SK-N-SH (cell line): ENCODE measurements at regions not wholly inside any gene's neighbourhood (a gene's known extent, or its start where the extent isn't known, plus 50 kb on each side); places are given as distances from the start of the nearest gene placed in this dataset.

ENCODE experiments used
- CTCF ChIA-PET: fragments of 300-600, 350-600 bp; formaldehyde crosslinking; extraction: SDS; loops from one replicate; lab custom pipeline; 2021; lab: Yijun Ruan, JAX
- POLR2A ChIA-PET: fragments of 350-600 bp; sonication (Branson Sonifier 250); formaldehyde crosslinking; extraction: SDS; loops from one replicate; lab custom pipeline; 2020; ENCODE audit warnings: antibody characterized with exemption, inconsistent platforms; lab: Yijun Ruan, JAX
- DNase-seq: peaks from one replicate; pipeline ENCODE4 v3.0.0; 2012
- H2AFZ ChIP-seq: fragments of 200-600 bp; sonication (generic); 2 replicates; pipeline ENCODE4 v1.8.1; 2016; ENCODE audit warnings: antibody characterized with exemption, mild to moderate bottlenecking, low read depth
- H3F3A ChIP-seq: fragments of 200-600 bp; sonication (generic); replicated peaks from 2 replicates; pipeline ENCODE3; 2016; ENCODE audit warnings: antibody characterized with exemption, mild to moderate bottlenecking; ENCODE audit not compliant: insufficient read depth
- H3K27ac ChIP-seq, 2 experiments: fragments of 200-500 bp in 1 of 2; fragments of 200-600 bp in 1 of 2; sonication (Bioruptor generic) in 1 of 2; sonication (generic), shearing (Covaris generic) in 1 of 2; 2 replicates each; pipeline versions ENCODE4 v1.5.1 to v1.6.1; 2014 to 2016; ENCODE audit warnings: low read depth in 2 of 2, inconsistent platforms in 1 of 2, low read length in 1 of 2, mild to moderate bottlenecking in 1 of 2, mixed read lengths in 1 of 2
- H3K27me3 ChIP-seq: fragments of 200-600 bp; sonication (generic), shearing (Covaris generic); 2 replicates; pipeline ENCODE4 v1.6.1; 2016; ENCODE audit warnings: mixed run types; ENCODE audit not compliant: insufficient read depth
- H3K36me3 ChIP-seq, 2 experiments: fragments of 200-500 bp in 1 of 2; fragments of 200-600 bp in 1 of 2; sonication (Bioruptor generic) in 1 of 2; sonication (generic) in 1 of 2; replicated peaks in 1 of 2; 2 replicates each; pipeline versions ENCODE3 to v1.5.1; 2014 to 2016; ENCODE audit warnings: low read length in 1 of 2, mild to moderate bottlenecking in 1 of 2; ENCODE audit not compliant: insufficient read depth in 2 of 2, control insufficient read depth in 1 of 2
- H3K4me1 ChIP-seq, 2 experiments: fragments of 200-500 bp in 1 of 2; fragments of 200-600 bp in 1 of 2; sonication (Bioruptor generic) in 1 of 2; sonication (generic), shearing (Covaris generic) in 1 of 2; 2 replicates each; pipeline versions ENCODE4 v1.5.1 to v1.6.1; 2014 to 2016; ENCODE audit warnings: low read depth in 1 of 2, low read length in 1 of 2, mixed run types in 1 of 2; ENCODE audit not compliant: insufficient read depth in 2 of 2, control insufficient read depth in 1 of 2
- H3K4me2 ChIP-seq: fragments of 200-600 bp; sonication (generic), shearing (Covaris generic); 2 replicates; pipeline ENCODE4 v1.6.1; 2017; ENCODE audit warnings: mixed run types
- H3K4me3 ChIP-seq, 2 experiments: fragments of 200-500 bp in 1 of 2; fragments of 200-600 bp in 1 of 2; sonication (Bioruptor generic) in 1 of 2; sonication (generic), shearing (Covaris generic) in 1 of 2; 2 replicates each; pipeline versions ENCODE4 v1.5.1 to v1.8.1; 2014 to 2016; ENCODE audit warnings: low read depth in 2 of 2, inconsistent platforms in 1 of 2, low read length in 1 of 2, mild to moderate bottlenecking in 1 of 2, mixed read lengths in 1 of 2, moderate library complexity in 1 of 2
- H3K79me2 ChIP-seq: fragments of 200-600 bp; sonication (generic); 2 replicates; pipeline ENCODE4 v1.8.1; 2017; ENCODE audit warnings: mild to moderate bottlenecking; ENCODE audit not compliant: insufficient read depth
- H3K9ac ChIP-seq: fragments of 200-600 bp; sonication (generic); 2 replicates; pipeline ENCODE4 v1.6.1; 2017; ENCODE audit warnings: mixed run types
- H3K9me2 ChIP-seq: fragments of 200-600 bp; sonication (generic); 2 replicates; pipeline ENCODE4 v1.6.1; 2017; ENCODE audit warnings: mixed run types
- H3K9me3 ChIP-seq: fragments of 200-600 bp; sonication (generic); 2 replicates; pipeline ENCODE4 v1.6.1; 2017; ENCODE audit warnings: mixed run types, mild to moderate bottlenecking, moderate library complexity
- H4K20me1 ChIP-seq: fragments of 200-600 bp; sonication (generic); 2 replicates; pipeline ENCODE4 v1.6.1; 2017; ENCODE audit warnings: mild to moderate bottlenecking, mixed run types; ENCODE audit not compliant: insufficient read depth
- EP300 ChIP-seq, 2 experiments: IDR thresholded peaks; 2 replicates each; pipeline versions ENCODE4 v1.4.0 to v1.6.1; 2012; ENCODE audit warnings: borderline replicate concordance in 1 of 2, low read depth in 1 of 2, low read length in 1 of 2
- FOSL2 ChIP-seq: IDR thresholded peaks from 2 replicates; pipeline ENCODE4 v1.4.0; 2012; ENCODE audit warnings: low read depth, mild to moderate bottlenecking, moderate library complexity, borderline replicate concordance
- FOXJ3 ChIP-seq: sonication (generic); formaldehyde crosslinking; IDR thresholded peaks from 2 replicates; pipeline ENCODE4 v1.5.1; 2020; ENCODE audit warnings: mild to moderate bottlenecking, missing genetic modification reagents
- GATA2 ChIP-seq: sonication (generic); formaldehyde crosslinking; IDR thresholded peaks from 2 replicates; pipeline ENCODE4 v1.5.0; 2020; ENCODE audit warnings: mild to moderate bottlenecking, missing genetic modification reagents
- JUND ChIP-seq: IDR thresholded peaks from 2 replicates; pipeline ENCODE4 v1.4.0; 2012
- MXI1 ChIP-seq: IDR thresholded peaks from 2 replicates; pipeline ENCODE4 v1.6.1; 2012; ENCODE audit warnings: mild to moderate bottlenecking, low read depth, low read length, improper control_type of control experiment
- NFIC ChIP-seq: IDR thresholded peaks from 2 replicates; pipeline ENCODE4 v1.4.0; 2012; ENCODE audit warnings: borderline replicate concordance
- NRF1 ChIP-seq: IDR thresholded peaks from 2 replicates; pipeline ENCODE4 v1.6.1; 2012; ENCODE audit warnings: low read depth, mild to moderate bottlenecking, low read length
- RCOR1 ChIP-seq: fragments of 150-350 bp; IDR thresholded peaks from 2 replicates; pipeline ENCODE4 v1.6.1; 2017; ENCODE audit warnings: antibody characterized with exemption, low read length
- RXRA ChIP-seq: IDR thresholded peaks from 2 replicates; pipeline ENCODE4 v1.4.0; 2012; ENCODE audit warnings: low read depth, mild to moderate bottlenecking, borderline replicate concordance
- TCF12 ChIP-seq: IDR thresholded peaks from 2 replicates; pipeline ENCODE4 v1.4.0; 2012
- YY1 ChIP-seq: IDR thresholded peaks from 2 replicates; pipeline ENCODE4 v1.4.0; 2012; ENCODE audit warnings: low read depth, mild to moderate bottlenecking
- WGBS: methylation state at CpG from one replicate; pipeline ENCODE4 v1.1.6; 2017; ENCODE audit warnings: low lambda C conversion rate; 5-methylcytosine and 5-hydroxymethylcytosine counted together
- TF ChIP-seq, protein P1 (sequence below): IDR thresholded peaks from 2 replicates; pipeline ENCODE4 v1.4.0; 2012; ENCODE audit warnings: low read depth
- TF ChIP-seq, protein P2 (sequence below): fragments of 150-350 bp; IDR thresholded peaks from 2 replicates; pipeline ENCODE4 v1.6.1; 2017; ENCODE audit warnings: antibody characterized with exemption, low read length, low read depth, borderline replicate concordance
- TF ChIP-seq, protein P3 (sequence below): IDR thresholded peaks from 2 replicates; pipeline ENCODE4 v1.4.0; 2012; ENCODE audit warnings: low read depth, borderline replicate concordance
- TF ChIP-seq, protein P4 (sequence below): IDR thresholded peaks from 2 replicates; pipeline ENCODE4; 2012

DNA sequence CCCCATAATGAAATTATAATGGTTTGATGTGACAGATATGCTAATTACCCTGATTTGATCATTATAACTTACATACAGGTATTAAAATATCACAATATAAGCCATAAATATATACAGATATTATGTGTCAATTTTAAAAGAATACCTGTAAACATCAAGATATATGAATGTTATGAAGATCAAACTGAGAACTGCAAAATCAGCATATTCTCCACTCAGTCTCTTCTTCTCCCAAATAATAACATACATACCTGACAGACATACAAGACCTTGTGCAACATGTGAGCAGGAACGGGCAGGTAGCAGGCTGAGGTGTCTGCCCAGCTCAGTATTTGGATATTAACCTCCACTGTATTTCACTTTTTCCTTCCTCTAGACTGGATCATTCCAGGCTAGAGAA is 547.2 kb downstream of the UQCRFS1 start (continued):
- TF ChIP-seq RCOR1, result no peak
- TF ChIP-seq, protein P1, sequence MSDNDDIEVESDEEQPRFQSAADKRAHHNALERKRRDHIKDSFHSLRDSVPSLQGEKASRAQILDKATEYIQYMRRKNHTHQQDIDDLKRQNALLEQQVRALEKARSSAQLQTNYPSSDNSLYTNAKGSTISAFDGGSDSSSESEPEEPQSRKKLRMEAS, result no peak
- TF ChIP-seq NFIC, result no peak
- no peak for TF ChIP-seq RXRA
- TF ChIP-seq NRF1, result no peak
- TF ChIP-seq, protein P2, sequence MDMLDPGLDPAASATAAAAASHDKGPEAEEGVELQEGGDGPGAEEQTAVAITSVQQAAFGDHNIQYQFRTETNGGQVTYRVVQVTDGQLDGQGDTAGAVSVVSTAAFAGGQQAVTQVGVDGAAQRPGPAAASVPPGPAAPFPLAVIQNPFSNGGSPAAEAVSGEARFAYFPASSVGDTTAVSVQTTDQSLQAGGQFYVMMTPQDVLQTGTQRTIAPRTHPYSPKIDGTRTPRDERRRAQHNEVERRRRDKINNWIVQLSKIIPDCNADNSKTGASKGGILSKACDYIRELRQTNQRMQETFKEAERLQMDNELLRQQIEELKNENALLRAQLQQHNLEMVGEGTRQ, result no peak

DNA sequence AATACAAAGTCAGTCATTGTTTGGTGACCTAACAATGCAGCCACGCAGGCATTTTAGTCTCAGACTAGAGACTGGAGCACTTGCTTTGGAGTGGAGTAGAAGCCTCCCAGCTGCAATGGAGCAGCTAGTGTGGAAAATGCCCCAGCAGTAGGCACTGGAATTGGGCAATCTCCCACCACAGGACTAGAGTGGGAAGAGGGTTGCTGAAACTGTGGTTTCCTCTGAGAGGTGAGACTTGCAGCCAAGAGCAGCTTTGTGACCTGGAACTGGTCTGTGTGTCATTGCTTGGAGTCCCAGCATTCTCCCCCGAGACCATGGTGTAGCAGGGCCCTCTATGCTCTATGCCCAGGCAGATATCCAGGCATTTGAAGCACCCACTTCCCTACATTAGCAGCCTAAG is 556.3 kb downstream of the UQCRFS1 start:
- Histone ChIP-seq H3F3A (no peaks in the 10 kb centered on the region), H2AFZ (no peak overlapping the region), H3K4me2 (no peak overlapping the region), H3K9me2 (no peaks in the 10 kb centered on the region), H3K4me3 (no peak overlapping the region), H3K9ac (no peak overlapping the region), H3K79me2 (no peaks in the 10 kb centered on the region), H3K36me3 (no peaks in the 10 kb centered on the region), H3K27me3 (no peaks in the 10 kb centered on the region), H3K4me1 (no peaks in the 10 kb centered on the region), H4K20me1 (no peaks in the 10 kb centered on the region), H3K9me3 (no peaks in the 10 kb centered on the region), H3K27ac (no peak overlapping the region)
- ChIA-PET POLR2A (no interaction called here), CTCF (interaction anchor here (1.2 to 1.4 kb wide), 3 partner anchors 17 to 23 kb away, joined by 3 to 5 read pairs (median 4); no protein-coding TSS in a partner anchor)
- TF ChIP-seq, protein P2, result no peak
- TF ChIP-seq JUND, result no peak
- no peak for TF ChIP-seq FOSL2
- TF ChIP-seq, protein P3, sequence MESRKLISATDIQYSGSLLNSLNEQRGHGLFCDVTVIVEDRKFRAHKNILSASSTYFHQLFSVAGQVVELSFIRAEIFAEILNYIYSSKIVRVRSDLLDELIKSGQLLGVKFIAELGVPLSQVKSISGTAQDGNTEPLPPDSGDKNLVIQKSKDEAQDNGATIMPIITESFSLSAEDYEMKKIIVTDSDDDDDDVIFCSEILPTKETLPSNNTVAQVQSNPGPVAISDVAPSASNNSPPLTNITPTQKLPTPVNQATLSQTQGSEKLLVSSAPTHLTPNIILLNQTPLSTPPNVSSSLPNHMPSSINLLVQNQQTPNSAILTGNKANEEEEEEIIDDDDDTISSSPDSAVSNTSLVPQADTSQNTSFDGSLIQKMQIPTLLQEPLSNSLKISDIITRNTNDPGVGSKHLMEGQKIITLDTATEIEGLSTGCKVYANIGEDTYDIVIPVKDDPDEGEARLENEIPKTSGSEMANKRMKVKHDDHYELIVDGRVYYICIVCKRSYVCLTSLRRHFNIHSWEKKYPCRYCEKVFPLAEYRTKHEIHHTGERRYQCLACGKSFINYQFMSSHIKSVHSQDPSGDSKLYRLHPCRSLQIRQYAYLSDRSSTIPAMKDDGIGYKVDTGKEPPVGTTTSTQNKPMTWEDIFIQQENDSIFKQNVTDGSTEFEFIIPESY, result no peak
- TF ChIP-seq GATA2 (CRISPR knock-in tag), result no peak
- 0% methylated on average over 2 of the region's 2 CpGs for WGBS
- no peak for DNase-seq

DNA sequence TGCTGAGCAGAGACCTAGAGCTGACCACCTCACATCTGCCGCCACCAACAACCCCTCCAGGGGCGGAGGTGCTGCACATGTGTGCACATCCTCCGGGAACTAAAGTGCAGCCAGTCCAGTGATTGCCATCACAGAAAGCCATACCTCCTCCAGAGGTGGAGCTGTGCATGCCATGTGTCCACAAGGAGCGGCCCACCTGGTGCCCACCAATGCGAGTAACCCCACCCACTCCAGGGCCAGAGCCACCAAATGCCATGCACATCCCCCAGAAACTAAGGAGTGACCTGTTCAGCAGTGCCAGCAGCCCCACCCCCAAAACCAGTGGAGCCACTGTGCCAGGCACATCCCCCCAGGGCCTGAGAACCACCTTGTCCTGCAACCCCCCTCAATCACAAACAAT is 557.9 kb downstream of the UQCRFS1 start:
- CTCF ChIA-PET, result no interaction called here
- Histone ChIP-seq H4K20me1 (no peaks in the 10 kb centered on the region), H3K4me3 (no peak overlapping the region), H3K27me3 (no peaks in the 10 kb centered on the region), H3K4me1 (no peaks in the 10 kb centered on the region), H3K9me2 (no peaks in the 10 kb centered on the region), H3K79me2 (no peaks in the 10 kb centered on the region), H2AFZ (no peak overlapping the region), H3K27ac (no peak overlapping the region), H3F3A (no peaks in the 10 kb centered on the region), H3K9ac (no peak overlapping the region), H3K4me2 (no peak overlapping the region), H3K36me3 (no peaks in the 10 kb centered on the region), H3K9me3 (no peaks in the 10 kb centered on the region)
- POLR2A ChIA-PET, result no interaction called here
- WGBS, result 14% methylated on average over 5 of the region's 5 CpGs
- TF ChIP-seq GATA2 (CRISPR knock-in tag) (no peak), FOSL2 (no peak), EP300 (IDR thresholded peaks at IDR 0.05; ENCODE audit: borderline replicate concordance in 1 of 2, low read depth in 1 of 2, low read length in 1 of 2) (no peak), TCF12 (no peak), FOXJ3 (CRISPR knock-in tag) (no peak), RXRA (no peak), NRF1 (no peak), JUND (no peak), YY1 (no peak), MXI1 (no peak)
- TF ChIP-seq, protein P4, sequence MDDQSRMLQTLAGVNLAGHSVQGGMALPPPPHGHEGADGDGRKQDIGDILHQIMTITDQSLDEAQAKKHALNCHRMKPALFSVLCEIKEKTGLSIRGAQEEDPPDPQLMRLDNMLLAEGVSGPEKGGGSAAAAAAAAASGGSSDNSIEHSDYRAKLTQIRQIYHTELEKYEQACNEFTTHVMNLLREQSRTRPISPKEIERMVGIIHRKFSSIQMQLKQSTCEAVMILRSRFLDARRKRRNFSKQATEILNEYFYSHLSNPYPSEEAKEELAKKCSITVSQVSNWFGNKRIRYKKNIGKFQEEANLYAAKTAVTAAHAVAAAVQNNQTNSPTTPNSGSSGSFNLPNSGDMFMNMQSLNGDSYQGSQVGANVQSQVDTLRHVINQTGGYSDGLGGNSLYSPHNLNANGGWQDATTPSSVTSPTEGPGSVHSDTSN, result no peak
- TF ChIP-seq, protein P1, result no peak
- no peak for DNase-seq
